ENCODE measurements at regions not wholly inside any gene's neighbourhood (a gene's known extent, or its start where the extent isn't known, plus 50 kb on each side); places are given as distances from the start of the nearest gene placed in this dataset.

- TF ChIP-seq, protein P1, sequence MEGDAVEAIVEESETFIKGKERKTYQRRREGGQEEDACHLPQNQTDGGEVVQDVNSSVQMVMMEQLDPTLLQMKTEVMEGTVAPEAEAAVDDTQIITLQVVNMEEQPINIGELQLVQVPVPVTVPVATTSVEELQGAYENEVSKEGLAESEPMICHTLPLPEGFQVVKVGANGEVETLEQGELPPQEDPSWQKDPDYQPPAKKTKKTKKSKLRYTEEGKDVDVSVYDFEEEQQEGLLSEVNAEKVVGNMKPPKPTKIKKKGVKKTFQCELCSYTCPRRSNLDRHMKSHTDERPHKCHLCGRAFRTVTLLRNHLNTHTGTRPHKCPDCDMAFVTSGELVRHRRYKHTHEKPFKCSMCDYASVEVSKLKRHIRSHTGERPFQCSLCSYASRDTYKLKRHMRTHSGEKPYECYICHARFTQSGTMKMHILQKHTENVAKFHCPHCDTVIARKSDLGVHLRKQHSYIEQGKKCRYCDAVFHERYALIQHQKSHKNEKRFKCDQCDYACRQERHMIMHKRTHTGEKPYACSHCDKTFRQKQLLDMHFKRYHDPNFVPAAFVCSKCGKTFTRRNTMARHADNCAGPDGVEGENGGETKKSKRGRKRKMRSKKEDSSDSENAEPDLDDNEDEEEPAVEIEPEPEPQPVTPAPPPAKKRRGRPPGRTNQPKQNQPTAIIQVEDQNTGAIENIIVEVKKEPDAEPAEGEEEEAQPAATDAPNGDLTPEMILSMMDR (conservative IDR thresholded peaks at IDR 0.05; ENCODE audit: low read depth, low read length), result no peak
- TF ChIP-seq RFX5 (IDR thresholded peaks at IDR 0.05; ENCODE audit: low read depth, low read length), result no peak
- TF ChIP-seq POLR2A (IDR thresholded peaks at IDR 0.05; ENCODE audit: low read depth, low read length), result no peak
- TF ChIP-seq FOS (IDR thresholded peaks at IDR 0.05; ENCODE audit: low read depth, low read length), result no peak
- TF ChIP-seq, protein P2, sequence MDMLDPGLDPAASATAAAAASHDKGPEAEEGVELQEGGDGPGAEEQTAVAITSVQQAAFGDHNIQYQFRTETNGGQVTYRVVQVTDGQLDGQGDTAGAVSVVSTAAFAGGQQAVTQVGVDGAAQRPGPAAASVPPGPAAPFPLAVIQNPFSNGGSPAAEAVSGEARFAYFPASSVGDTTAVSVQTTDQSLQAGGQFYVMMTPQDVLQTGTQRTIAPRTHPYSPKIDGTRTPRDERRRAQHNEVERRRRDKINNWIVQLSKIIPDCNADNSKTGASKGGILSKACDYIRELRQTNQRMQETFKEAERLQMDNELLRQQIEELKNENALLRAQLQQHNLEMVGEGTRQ (IDR thresholded peaks at IDR 0.05; ENCODE audit: low read depth, low read length), result no peak
- no peak for TF ChIP-seq SMC3 (IDR thresholded peaks at IDR 0.05; ENCODE audit: low read depth, low read length)
- no peak for TF ChIP-seq BHLHE40 (IDR thresholded peaks at IDR 0.05; ENCODE audit: low read depth, low read length)
- no peak for TF ChIP-seq CHD1 (IDR thresholded peaks at IDR 0.05; ENCODE audit: low read depth, low read length)
- TF ChIP-seq RCOR1 (IDR thresholded peaks at IDR 0.05; ENCODE audit: insufficient replicate concordance, low read length), result no peak
These were observed 60.5 kb upstream of the PPP1R26 start for GRCh38 chr9:135419106-135419505.

All from IMR-90 (cell line).